ENCODE measurements at regions not wholly inside any gene's neighbourhood (a gene's known extent, or its start where the extent isn't known, plus 50 kb on each side); places are given as distances from the start of the nearest gene placed in this dataset.
"Not testable (repeated sequence)": the region's sequence is repeated elsewhere in the genome, so short reads cannot be mapped to it uniquely, and the experiment has no call there.

DNA sequence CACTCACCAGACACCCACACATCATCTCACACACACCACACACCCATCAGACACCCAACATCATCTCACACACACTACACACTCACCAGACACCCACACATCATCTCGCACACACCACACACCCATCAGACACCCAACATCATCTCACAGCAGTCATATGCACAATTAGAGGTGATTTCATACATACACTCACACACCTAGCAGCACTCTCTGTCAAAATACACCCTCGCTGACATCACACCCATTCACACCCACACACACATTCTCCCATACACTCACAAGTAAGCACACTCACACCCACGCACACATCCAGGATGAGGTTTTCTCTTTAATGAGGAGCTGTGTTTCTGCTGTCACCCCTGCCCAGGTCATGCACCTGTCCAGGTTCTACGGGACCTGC lies 4368.2 kb upstream of the TPTE start:
- not testable (repeated sequence) for TF ChIP-seq POLR2AphosphoS5 (IDR thresholded peaks at IDR 0.05; ENCODE audit: low read depth); EZH2 (IDR thresholded peaks at IDR 0.05; ENCODE audit: low read depth, unreplicated experiment); NANOG (IDR thresholded peaks at IDR 0.05; ENCODE audit: borderline replicate concordance); CTCF (conservative IDR thresholded peaks at IDR 0.05; ENCODE audit: low read depth in 2 of 2); JUNB (IDR thresholded peaks at IDR 0.05; ENCODE audit: unreplicated experiment)
- TF ChIP-seq, protein P1, sequence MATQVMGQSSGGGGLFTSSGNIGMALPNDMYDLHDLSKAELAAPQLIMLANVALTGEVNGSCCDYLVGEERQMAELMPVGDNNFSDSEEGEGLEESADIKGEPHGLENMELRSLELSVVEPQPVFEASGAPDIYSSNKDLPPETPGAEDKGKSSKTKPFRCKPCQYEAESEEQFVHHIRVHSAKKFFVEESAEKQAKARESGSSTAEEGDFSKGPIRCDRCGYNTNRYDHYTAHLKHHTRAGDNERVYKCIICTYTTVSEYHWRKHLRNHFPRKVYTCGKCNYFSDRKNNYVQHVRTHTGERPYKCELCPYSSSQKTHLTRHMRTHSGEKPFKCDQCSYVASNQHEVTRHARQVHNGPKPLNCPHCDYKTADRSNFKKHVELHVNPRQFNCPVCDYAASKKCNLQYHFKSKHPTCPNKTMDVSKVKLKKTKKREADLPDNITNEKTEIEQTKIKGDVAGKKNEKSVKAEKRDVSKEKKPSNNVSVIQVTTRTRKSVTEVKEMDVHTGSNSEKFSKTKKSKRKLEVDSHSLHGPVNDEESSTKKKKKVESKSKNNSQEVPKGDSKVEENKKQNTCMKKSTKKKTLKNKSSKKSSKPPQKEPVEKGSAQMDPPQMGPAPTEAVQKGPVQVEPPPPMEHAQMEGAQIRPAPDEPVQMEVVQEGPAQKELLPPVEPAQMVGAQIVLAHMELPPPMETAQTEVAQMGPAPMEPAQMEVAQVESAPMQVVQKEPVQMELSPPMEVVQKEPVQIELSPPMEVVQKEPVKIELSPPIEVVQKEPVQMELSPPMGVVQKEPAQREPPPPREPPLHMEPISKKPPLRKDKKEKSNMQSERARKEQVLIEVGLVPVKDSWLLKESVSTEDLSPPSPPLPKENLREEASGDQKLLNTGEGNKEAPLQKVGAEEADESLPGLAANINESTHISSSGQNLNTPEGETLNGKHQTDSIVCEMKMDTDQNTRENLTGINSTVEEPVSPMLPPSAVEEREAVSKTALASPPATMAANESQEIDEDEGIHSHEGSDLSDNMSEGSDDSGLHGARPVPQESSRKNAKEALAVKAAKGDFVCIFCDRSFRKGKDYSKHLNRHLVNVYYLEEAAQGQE (IDR thresholded peaks at IDR 0.05; ENCODE audit: unreplicated experiment), result not testable (repeated sequence)
